ENCODE measurements at regions not wholly inside any gene's neighbourhood (a gene's known extent, or its start where the extent isn't known, plus 50 kb on each side); places are given as distances from the start of the nearest gene placed in this dataset.

DNA sequence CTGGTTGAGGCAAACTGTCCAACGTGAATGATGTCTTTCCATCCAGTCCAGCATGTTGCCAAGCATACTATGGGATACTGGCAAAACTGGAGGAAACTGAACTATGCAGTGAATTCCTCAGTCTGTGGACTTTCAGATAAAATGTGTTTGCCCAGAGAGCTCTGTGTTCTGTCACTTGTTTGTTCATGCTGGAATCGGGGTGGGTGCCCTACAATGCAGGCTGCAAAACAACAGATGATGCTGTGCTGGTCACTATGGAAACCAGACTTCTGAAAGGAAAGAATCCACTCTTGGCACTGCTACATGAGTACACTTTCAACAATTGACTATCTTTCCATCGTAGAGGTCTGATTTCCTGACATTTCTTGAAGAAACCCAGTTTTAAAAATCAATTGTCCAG is 272.5 kb upstream of the ARHGEF26 start:
- TF ChIP-seq, protein P1, sequence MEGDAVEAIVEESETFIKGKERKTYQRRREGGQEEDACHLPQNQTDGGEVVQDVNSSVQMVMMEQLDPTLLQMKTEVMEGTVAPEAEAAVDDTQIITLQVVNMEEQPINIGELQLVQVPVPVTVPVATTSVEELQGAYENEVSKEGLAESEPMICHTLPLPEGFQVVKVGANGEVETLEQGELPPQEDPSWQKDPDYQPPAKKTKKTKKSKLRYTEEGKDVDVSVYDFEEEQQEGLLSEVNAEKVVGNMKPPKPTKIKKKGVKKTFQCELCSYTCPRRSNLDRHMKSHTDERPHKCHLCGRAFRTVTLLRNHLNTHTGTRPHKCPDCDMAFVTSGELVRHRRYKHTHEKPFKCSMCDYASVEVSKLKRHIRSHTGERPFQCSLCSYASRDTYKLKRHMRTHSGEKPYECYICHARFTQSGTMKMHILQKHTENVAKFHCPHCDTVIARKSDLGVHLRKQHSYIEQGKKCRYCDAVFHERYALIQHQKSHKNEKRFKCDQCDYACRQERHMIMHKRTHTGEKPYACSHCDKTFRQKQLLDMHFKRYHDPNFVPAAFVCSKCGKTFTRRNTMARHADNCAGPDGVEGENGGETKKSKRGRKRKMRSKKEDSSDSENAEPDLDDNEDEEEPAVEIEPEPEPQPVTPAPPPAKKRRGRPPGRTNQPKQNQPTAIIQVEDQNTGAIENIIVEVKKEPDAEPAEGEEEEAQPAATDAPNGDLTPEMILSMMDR (conservative IDR thresholded peaks at IDR 0.05; ENCODE audit: low read length), result no peak
- no peak for TF ChIP-seq EZH2phosphoT487 (IDR thresholded peaks at IDR 0.05; ENCODE audit: borderline replicate concordance)
